Effector memory CD4-positive, alpha-beta T cell (primary cell): ENCODE measurements at regions not wholly inside any gene's neighbourhood (a gene's known extent, or its start where the extent isn't known, plus 50 kb on each side); places are given as distances from the start of the nearest gene placed in this dataset.

Experiments
- DNase-seq, 3 donors: peaks; one replicate each; pipeline ENCODE4 v3.0.0-alpha.2; 2020
- H3K27ac ChIP-seq: 2 replicates; pipeline ENCODE4 v1.7.0; 2013; ENCODE audit warnings: mild to moderate bottlenecking, low read length, moderate library complexity; ENCODE audit not compliant: insufficient read depth, poor library complexity, severe bottlenecking
- H3K27me3 ChIP-seq: replicated peaks from 2 replicates; pipeline ENCODE4 v1.7.0; 2013; ENCODE audit warnings: mild to moderate bottlenecking, low read length; ENCODE audit not compliant: insufficient read depth, control insufficient read depth, poor library complexity, severe bottlenecking
- H3K36me3 ChIP-seq: 2 replicates; pipeline ENCODE4 v1.7.0; 2013; ENCODE audit warnings: mild to moderate bottlenecking, low read length, moderate library complexity; ENCODE audit not compliant: control insufficient read depth, insufficient read depth
- H3K4me1 ChIP-seq: 2 replicates; pipeline ENCODE4 v1.7.0; 2013; ENCODE audit warnings: low read length, mild to moderate bottlenecking; ENCODE audit not compliant: control insufficient read depth, insufficient read depth, poor library complexity, severe bottlenecking
- H3K4me3 ChIP-seq: 2 replicates; pipeline ENCODE4 v1.7.0; 2013; ENCODE audit warnings: low read length, low read depth, mild to moderate bottlenecking; ENCODE audit not compliant: insufficient read depth, poor library complexity, severe bottlenecking
- H3K9me3 ChIP-seq: 2 replicates; pipeline ENCODE4 v1.7.0; 2013; ENCODE audit warnings: mild to moderate bottlenecking, low read length, moderate library complexity; ENCODE audit not compliant: control insufficient read depth

DNA sequence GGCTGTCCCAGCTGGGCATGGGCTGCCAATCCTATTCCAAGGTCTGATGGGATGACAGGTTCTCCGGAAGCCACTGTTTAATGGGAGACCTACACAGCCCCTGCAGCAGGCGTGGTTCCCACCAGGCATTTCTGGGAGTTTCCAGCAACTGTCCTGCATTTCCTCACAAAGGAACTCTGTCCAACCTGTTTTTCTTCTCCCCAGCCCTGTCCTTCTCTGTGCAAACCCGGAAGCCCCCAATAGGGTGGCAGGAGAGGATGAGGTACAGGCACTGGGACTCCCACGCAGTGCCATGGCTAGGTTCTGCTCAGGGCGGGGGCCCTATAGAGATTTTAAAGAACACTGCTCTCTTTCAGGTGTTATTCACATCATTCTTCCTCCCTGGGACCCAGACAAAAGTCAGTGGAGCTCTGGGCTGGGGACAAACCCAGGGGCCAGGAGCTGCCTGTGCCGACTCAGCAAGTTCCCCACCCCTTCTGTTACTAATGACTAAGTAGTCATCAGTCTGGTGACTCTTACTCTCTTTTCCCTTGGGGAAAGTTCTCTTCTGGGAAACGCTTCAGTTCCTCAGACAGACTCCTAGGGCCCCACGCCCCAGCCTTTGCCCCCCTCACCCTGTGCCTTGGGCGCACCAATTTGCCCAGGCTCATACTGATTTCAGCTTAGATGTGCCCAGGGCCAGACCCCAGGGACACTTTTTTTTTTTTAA, 97.7 kb downstream of the CD47 start:
- no peaks in the 10 kb centered on the region for H3K27me3 ChIP-seq
- no peaks in the 10 kb centered on the region for H3K36me3 ChIP-seq
- H3K4me1 ChIP-seq = peaks cover 10% of the 10 kb centered on the region
- no peak overlapping the region for H3K4me3 ChIP-seq
- DNase-seq = no peak
- H3K27ac ChIP-seq = no peak overlapping the region
- no peaks in the 10 kb centered on the region for H3K9me3 ChIP-seq

DNA sequence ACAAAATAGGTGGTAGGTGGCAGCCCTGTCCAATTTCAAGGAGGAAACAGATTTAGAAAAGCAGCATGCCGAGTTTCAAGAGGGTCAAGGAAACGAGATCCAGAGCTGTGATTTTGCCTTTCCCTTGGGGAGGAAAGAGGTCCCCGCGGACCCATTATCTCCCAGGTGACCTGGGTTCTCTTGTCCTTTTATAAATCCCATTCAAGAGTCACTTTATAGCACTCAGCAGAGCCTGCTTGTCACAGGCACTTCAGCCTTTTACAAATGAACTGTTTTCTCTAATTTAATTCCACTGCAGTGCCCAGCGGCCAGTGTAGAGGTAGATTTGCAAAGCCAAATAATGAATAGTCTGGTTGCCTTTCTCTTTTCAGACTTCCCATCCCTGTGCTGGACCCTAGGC, 99.9 kb downstream of the CD47 start:
- peaks cover 17% of the 10 kb centered on the region for H3K4me1 ChIP-seq
- DNase-seq = no peak
- H3K36me3 ChIP-seq = no peaks in the 10 kb centered on the region
- no peaks in the 10 kb centered on the region for H3K27me3 ChIP-seq
- H3K4me3 ChIP-seq = no peak overlapping the region
- H3K9me3 ChIP-seq = no peaks in the 10 kb centered on the region
- H3K27ac ChIP-seq = no peak overlapping the region

DNA sequence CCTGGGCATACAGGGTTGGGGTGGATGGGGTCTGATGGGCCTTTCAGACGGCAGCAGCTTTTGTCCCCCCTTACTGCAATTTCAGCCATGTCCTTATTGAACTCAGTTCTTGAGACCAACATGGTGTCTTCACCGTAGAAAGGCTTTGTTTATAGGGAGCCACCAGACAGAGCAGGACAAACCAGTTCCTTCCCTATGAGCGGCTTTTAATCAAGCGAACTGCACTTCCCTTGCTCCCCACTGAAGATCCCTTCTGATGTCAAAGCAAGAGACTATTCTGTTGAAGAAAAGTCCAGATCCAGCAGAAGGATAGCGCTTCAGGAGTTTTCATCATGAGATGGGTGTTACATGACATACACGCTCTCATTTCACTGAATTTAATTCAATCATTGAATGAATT, 100.4 kb downstream of the CD47 start:
- DNase-seq = no peak
- Histone ChIP-seq H3K36me3 (no peaks in the 10 kb centered on the region), H3K27ac (no peak overlapping the region), H3K4me1 (peaks cover 17% of the 10 kb centered on the region), H3K9me3 (no peaks in the 10 kb centered on the region), H3K27me3 (no peaks in the 10 kb centered on the region), H3K4me3 (no peak overlapping the region)

DNA sequence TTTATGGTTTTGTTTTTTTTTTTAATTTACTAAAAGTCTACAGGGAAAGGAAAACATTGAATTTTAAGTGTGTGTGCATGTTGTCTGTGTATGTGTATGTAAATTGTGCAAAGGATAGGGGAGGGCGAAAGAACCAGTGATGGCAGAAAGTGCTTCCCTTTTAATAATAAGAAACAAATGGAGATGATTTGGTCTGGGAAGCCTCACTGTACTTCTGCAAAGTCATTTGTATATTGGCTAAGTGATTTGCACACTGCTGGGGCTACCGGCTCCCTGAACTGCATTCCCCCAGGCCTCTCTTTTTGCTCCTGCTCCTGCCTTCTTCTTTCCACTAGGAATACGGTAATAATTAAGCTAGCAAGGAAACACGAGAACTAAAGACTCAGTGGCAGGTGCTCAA, 101.2 kb downstream of the CD47 start:
- no peaks in the 10 kb centered on the region for H3K27me3 ChIP-seq
- H3K4me3 ChIP-seq = no peak overlapping the region
- H3K4me1 ChIP-seq = peaks cover 17% of the 10 kb centered on the region
- no peaks in the 10 kb centered on the region for H3K9me3 ChIP-seq
- DNase-seq = no peak
- no peaks in the 10 kb centered on the region for H3K36me3 ChIP-seq
- H3K27ac ChIP-seq = no peak overlapping the region

DNA sequence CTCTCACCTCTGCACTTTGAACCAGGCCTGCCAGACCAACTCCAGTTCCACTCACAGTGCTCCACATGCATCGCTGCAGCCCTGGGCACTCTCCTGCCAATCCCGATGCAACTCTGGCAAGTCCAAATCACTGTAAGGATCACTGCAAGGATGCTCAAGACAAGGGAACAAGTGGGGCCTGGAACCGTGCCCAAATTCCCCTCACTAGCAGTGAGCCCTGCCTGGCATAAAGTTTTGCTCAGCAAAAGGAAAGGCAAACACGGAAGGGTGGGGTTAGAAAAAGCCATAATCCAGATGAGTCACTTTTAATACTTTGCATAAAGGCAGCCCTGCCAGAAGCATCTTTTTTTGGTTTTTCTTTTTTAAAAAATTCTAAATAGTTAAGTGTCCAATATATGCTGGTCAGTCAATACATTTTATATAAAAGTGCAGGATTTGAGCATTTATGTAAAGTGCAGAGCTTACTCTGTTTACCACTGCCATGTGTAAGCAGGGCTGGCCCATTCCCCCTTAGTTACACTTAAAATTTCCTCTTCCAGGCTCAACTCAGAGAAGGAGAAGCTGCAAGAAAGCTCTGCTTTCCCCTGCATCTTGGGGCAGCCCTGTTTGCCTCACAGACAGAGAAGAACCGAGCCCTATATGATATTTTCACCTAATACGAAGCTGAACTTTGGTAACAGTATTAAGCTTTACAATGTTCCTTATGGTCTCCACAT, 102.2 kb downstream of the CD47 start:
- Histone ChIP-seq H3K4me1 (peaks cover 17% of the 10 kb centered on the region), H3K9me3 (no peaks in the 10 kb centered on the region), H3K27me3 (no peaks in the 10 kb centered on the region), H3K27ac (no peak overlapping the region), H3K4me3 (no peak overlapping the region), H3K36me3 (no peaks in the 10 kb centered on the region)
- DNase-seq = no peak

DNA sequence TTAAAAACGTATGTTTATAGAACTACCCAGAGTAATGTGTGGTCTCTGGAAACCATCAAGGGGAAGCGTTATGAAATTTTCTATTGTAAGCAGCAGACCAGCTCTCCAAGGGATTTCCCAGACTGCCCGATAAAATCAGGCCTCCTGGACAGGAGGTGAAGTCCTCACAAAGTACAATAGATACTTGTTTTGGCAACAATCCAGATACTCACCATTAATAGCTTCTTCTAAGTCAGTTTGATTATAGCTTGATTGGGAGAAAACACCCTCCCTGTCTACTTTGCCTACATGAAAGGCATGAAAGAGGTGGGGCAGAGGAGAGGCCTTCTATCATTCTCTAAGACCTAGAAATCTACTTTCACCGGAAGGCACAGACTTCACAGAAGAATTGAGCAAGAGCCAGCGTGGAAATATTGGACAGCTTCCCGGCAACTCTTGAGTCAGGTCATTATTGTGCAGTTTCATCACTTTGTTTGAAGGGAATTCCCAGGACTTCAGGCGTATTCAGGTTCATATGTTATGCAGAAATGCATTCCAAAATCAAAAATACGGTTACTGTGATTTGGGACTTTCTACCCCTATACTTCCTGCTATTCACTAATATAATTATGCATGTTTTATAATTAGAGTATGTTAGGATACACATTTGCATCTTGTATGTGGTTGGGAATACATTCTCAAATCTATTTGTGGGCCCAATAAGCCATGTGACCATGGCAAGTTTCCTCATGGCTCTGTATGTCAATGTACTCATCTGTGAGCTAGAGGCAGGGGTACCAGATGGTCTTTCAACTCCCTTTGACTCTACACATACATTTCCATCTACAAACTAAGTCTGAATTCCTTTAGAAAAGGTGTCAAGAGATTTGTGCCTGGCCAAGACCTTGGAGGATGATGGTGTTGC, 103.5 kb downstream of the CD47 start:
- Histone ChIP-seq H3K4me3 (no peak overlapping the region), H3K4me1 (peaks cover 17% of the 10 kb centered on the region), H3K27ac (no peak overlapping the region), H3K9me3 (no peaks in the 10 kb centered on the region), H3K36me3 (no peaks in the 10 kb centered on the region), H3K27me3 (no peaks in the 10 kb centered on the region)
- DNase-seq = no peak

DNA sequence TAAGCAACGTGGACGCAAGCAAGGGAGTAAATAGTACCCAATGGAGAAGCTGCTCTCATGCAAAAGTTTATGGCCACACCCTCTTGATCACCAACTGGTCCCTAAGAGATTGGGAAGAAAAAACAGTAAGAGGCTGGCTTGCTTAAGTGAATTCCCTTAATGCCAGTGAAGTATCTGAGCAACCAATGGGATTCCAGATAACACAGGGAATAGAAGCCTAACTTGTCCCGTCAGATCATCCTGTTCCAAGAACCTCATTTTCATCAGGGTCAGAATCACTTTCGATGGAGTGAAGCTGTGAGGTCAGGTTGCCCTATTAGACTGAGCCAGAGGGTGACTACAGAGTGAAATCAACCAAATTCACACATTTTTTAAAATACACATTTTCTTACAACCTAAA, 104.3 kb downstream of the CD47 start:
- Histone ChIP-seq H3K27me3 (no peaks in the 10 kb centered on the region), H3K36me3 (no peaks in the 10 kb centered on the region), H3K4me1 (peaks cover 20% of the 10 kb centered on the region), H3K9me3 (no peaks in the 10 kb centered on the region), H3K4me3 (no peak overlapping the region), H3K27ac (no peak overlapping the region)
- DNase-seq = no peak

DNA sequence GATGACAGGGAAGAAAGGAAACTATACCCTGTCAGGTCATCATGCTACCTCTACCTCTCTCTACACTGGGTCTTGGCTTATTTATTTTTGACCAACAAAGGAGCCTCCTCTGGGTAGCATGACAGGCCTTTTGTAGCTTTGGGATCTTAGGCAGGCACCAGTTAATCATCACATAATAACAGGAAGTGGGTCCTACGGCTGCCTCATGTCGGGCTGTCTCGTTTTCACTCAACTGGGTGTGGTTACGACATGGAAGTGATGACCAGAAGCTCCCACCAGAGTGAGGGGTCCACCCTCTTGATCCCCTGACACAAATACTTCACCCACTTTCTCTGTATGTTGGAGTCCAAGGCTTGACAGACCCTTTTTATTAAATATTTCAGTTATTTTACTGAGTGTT, 105.3 kb downstream of the CD47 start:
- Histone ChIP-seq H3K27ac (no peak overlapping the region), H3K27me3 (no peaks in the 10 kb centered on the region), H3K36me3 (no peaks in the 10 kb centered on the region), H3K4me1 (peaks cover 20% of the 10 kb centered on the region), H3K9me3 (no peaks in the 10 kb centered on the region), H3K4me3 (no peak overlapping the region)
- DNase-seq = no peak

DNA sequence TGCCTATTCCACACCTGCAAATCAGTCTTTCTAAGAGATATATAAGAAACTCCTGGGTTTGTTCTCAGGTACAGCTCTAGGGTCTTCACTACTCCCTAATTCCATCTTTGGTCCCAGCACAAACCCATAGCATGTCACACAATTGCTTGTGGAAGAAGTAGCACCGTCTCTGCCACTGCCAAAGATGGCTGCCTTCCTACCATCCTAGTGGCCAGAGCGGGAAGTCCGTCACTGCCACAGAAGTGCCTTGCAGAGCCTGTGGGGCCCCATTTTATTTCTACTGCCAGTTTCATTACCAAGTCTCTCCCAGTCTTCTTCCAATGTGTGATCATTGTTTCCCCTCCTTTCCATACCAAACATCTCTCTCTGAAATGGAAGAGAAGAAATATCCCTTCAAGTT, 107.6 kb downstream of the CD47 start:
- no peak for DNase-seq
- H3K36me3 ChIP-seq = no peaks in the 10 kb centered on the region
- peaks cover 26% of the 10 kb centered on the region for H3K4me1 ChIP-seq
- no peaks in the 10 kb centered on the region for H3K27me3 ChIP-seq
- no peak overlapping the region for H3K4me3 ChIP-seq
- no peaks in the 10 kb centered on the region for H3K9me3 ChIP-seq
- H3K27ac ChIP-seq = no peak overlapping the region

DNA sequence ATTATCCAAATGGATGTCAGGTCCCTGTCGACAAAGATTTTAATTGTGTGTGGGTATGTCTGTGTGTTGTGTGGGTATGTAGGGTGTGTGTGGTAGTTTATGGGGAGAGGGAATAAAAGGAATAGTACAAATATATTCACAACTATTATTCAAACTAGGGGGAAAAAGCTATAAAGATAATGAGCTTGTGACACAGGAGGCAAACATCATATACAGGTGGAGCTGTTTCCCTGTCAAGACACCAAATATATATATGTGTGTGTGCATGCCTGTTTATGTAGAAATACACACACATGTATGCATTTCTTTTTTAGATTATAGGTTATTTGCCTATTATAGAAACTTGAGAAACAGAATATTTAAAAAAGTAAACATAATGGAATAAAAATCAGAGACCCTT, 108.7 kb downstream of the CD47 start:
- no peaks in the 10 kb centered on the region for H3K9me3 ChIP-seq
- H3K27me3 ChIP-seq = no peaks in the 10 kb centered on the region
- H3K27ac ChIP-seq = no peak overlapping the region
- H3K4me1 ChIP-seq = peaks cover 30% of the 10 kb centered on the region
- DNase-seq = no peak
- no peaks in the 10 kb centered on the region for H3K36me3 ChIP-seq
- no peak overlapping the region for H3K4me3 ChIP-seq
